K562 (cell line): ENCODE measurements at regions not wholly inside any gene's neighbourhood (a gene's known extent, or its start where the extent isn't known, plus 50 kb on each side); places are given as distances from the start of the nearest gene placed in this dataset.

Source experiments
- CTCF ChIP-seq, 3 experiments: IDR thresholded peaks in 2 of 3; conservative IDR thresholded peaks in 1 of 3; 2 replicates each; pipeline ENCODE4 v1.5.1; 2011 to 2012; ENCODE audit warnings: low read length in 3 of 3, mild to moderate bottlenecking in 3 of 3, control low read depth in 2 of 3, improper control_type of control experiment in 1 of 3, inconsistent platforms in 1 of 3, low read depth in 1 of 3, mixed read lengths in 1 of 3, moderate library complexity in 1 of 3; ENCODE audit not compliant: insufficient read depth in 2 of 3
- TAF1 ChIP-seq: IDR thresholded peaks from 2 replicates; pipeline ENCODE4 v1.6.1; 2011; ENCODE audit warnings: mild to moderate bottlenecking, low read length, moderate library complexity; ENCODE audit not compliant: insufficient read depth, control insufficient read depth, severe bottlenecking; ENCODE audit errors: extremely low read depth
- USF2 ChIP-seq: sonication (generic); formaldehyde crosslinking; IDR thresholded peaks from 2 replicates; pipeline ENCODE4 v1.5.0; 2020; ENCODE audit warnings: missing genetic modification reagents
- TF ChIP-seq, protein P1 (sequence below): IDR thresholded peaks from 2 replicates; pipeline ENCODE4 v1.6.1; 2011; ENCODE audit warnings: borderline replicate concordance, low read depth, mild to moderate bottlenecking, moderate library complexity, low read length; ENCODE audit not compliant: insufficient read depth, poor library complexity, severe bottlenecking

DNA sequence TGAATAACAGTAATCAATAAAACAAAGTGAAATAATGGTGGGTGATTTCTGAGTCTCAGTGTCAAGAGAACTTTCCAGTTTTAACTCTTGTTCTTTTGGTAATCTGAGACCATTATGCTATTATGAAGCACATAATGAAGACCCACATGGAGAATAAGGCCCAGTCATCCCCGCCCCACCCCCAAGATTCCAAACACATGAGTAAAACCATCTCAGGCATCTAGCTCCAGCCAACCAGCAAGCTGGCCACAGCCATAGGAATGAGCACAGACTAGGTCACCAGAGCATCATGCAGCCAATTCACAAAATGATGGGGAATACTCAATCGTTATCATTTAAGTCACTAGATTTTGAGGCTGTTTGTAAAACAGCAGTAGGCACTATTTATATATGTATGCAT is 1769.0 kb upstream of the PCDH20 start:
- TF ChIP-seq, protein P1, sequence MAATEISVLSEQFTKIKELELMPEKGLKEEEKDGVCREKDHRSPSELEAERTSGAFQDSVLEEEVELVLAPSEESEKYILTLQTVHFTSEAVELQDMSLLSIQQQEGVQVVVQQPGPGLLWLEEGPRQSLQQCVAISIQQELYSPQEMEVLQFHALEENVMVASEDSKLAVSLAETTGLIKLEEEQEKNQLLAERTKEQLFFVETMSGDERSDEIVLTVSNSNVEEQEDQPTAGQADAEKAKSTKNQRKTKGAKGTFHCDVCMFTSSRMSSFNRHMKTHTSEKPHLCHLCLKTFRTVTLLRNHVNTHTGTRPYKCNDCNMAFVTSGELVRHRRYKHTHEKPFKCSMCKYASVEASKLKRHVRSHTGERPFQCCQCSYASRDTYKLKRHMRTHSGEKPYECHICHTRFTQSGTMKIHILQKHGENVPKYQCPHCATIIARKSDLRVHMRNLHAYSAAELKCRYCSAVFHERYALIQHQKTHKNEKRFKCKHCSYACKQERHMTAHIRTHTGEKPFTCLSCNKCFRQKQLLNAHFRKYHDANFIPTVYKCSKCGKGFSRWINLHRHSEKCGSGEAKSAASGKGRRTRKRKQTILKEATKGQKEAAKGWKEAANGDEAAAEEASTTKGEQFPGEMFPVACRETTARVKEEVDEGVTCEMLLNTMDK: no peak
- no peak for TF ChIP-seq USF2 (CRISPR knock-in tag)
- TF ChIP-seq CTCF (IDR thresholded peaks at IDR 0.05 in 2 of 3, conservative IDR thresholded peaks at IDR 0.05 in 1 of 3; ENCODE audit: insufficient read depth in 2 of 3, low read depth in 1 of 3, low read length in 3 of 3): no peak
- TF ChIP-seq TAF1: no peak
